Left ventricle myocardium inferior (tissue), 1 donor: ENCODE measurements at regions not wholly inside any gene's neighbourhood (a gene's known extent, or its start where the extent isn't known, plus 50 kb on each side); places are given as distances from the start of the nearest gene placed in this dataset.

Experiments
- DNase-seq: peaks from one replicate; pipeline ENCODE4 v3.0.0-alpha.2; 2020
- H3K27ac ChIP-seq: fragments of 200-600 bp; replicated peaks from 2 replicates; pipeline ENCODE4 v1.8.0; 2021
- H3K27me3 ChIP-seq: fragments of 200-600 bp; 2 replicates; pipeline ENCODE4 v1.8.0; 2021; ENCODE audit warnings: low read depth
- H3K36me3 ChIP-seq: fragments of 200-600 bp; 2 replicates; pipeline ENCODE4 v1.8.0; 2021
- H3K4me1 ChIP-seq: fragments of 200-600 bp; 2 replicates; pipeline ENCODE4 v1.8.0; 2021
- H3K4me3 ChIP-seq: fragments of 200-600 bp; 2 replicates; pipeline ENCODE4 v1.8.0; 2021; ENCODE audit warnings: mild to moderate bottlenecking, moderate library complexity
- H3K9me3 ChIP-seq: fragments of 200-600 bp; replicated peaks from 2 replicates; pipeline ENCODE4 v1.8.0; 2021
- intact Hi-C: fragments of 100-400 bp; cut with micrococcal nuclease; formaldehyde crosslinking; loops from one replicate; pipeline ENCODE4 v1.11.0; 2022
- TF ChIP-seq, protein P1 (sequence below): fragments of 200-600 bp; IDR thresholded peaks from 2 replicates; pipeline ENCODE4 v1.8.0; 2021; ENCODE audit warnings: antibody characterized with exemption, mild to moderate bottlenecking, borderline replicate concordance
- donor health status: DM: no; HTN: yes; CAD: no; lungs with severe emphysema.

DNA sequence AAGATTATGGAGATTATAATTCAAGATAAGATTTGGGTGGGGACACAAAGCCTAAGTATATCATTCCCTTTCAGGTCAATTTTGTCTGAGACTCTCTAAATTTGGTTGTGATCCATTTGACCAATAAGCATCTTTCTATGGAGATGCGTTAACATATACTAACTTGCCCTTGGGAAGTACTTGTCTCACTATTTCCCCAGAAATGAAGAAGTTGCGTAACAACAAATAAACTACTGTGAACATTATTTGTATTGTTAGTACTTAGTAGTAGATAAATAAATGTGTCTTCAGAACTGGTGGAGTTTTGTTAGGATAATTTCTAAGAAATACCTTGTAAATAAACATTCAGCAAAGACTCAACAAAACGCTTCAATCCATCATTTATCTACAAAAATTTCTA lies 127.3 kb upstream of the LYZL2 start:
- TF ChIP-seq, protein P1, sequence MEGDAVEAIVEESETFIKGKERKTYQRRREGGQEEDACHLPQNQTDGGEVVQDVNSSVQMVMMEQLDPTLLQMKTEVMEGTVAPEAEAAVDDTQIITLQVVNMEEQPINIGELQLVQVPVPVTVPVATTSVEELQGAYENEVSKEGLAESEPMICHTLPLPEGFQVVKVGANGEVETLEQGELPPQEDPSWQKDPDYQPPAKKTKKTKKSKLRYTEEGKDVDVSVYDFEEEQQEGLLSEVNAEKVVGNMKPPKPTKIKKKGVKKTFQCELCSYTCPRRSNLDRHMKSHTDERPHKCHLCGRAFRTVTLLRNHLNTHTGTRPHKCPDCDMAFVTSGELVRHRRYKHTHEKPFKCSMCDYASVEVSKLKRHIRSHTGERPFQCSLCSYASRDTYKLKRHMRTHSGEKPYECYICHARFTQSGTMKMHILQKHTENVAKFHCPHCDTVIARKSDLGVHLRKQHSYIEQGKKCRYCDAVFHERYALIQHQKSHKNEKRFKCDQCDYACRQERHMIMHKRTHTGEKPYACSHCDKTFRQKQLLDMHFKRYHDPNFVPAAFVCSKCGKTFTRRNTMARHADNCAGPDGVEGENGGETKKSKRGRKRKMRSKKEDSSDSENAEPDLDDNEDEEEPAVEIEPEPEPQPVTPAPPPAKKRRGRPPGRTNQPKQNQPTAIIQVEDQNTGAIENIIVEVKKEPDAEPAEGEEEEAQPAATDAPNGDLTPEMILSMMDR: no peak
- intact Hi-C loops: loop anchor here (10.0 kb wide), 1 partner anchor 1048 kb away; no protein-coding TSS in a partner anchor

DNA sequence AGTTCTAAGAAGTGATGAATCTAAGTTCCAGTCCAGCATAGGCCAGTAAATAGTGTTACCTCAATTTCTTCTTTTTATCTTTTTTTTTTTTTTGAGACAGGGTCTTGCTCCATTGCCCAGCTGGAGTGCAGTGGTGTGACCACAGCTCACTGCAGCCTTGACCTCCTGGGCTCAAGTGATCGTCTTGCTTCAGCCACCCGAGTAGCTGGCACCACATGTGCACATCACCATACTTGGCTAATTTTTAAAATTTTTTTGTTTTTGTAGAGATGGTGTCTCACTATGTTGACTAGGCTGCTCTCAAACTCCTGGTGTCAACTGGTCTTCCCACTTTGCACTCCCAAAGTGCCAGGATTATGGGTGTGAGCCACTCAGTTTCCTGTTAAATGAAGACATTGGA lies 126.6 kb upstream of the LYZL2 start:
- H3K27ac ChIP-seq: peak overlapping the region; percentile 63
- H3K36me3 ChIP-seq: no peaks in the 10 kb centered on the region
- no peak for DNase-seq
- H3K4me1 ChIP-seq: peaks cover 23% of the 10 kb centered on the region
- no peaks in the 10 kb centered on the region for H3K27me3 ChIP-seq
- TF ChIP-seq, protein P1: no peak
- intact Hi-C loops: loop anchor here (10.0 kb wide), 1 partner anchor 1049 kb away; no protein-coding TSS in a partner anchor
- no peak overlapping the region for H3K4me3 ChIP-seq
- peaks cover 4% of the 10 kb centered on the region for H3K9me3 ChIP-seq

More for the DNA sequence above, 127.3 kb upstream of the LYZL2 start:
- peaks cover 18% of the 10 kb centered on the region for H3K4me1 ChIP-seq
- H3K36me3 ChIP-seq: no peaks in the 10 kb centered on the region
- peaks cover 8% of the 10 kb centered on the region for H3K9me3 ChIP-seq
- H3K27ac ChIP-seq: no peak overlapping the region
- H3K27me3 ChIP-seq: no peaks in the 10 kb centered on the region
- H3K4me3 ChIP-seq: no peak overlapping the region
- DNase-seq: no peak

DNA sequence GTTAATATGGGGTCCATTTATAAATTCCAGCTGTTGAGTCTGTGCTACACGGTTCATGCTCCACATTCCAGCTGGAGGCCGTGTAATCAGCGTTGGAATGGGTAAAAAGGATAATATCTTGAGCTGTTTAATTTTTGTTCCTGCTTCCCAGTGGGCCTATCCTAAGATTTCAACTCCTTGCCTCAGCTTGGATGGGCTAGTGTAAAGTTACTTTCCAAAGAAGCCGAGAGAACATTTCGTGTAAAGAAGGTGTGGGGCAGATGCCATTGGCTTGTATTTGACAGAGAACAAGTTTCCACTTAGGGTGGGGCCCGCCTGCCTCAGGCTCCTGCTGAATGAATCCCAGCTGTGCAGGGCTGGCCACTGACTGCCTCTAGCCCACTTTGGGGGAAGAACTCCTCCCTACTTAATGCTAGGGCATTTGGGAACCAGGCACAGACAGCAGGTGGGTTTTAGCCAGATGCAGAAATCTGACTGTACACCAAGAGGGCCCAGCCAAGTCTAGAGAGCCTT lies 125.9 kb upstream of the LYZL2 start:
- Histone ChIP-seq H3K9me3 (no peaks in the 10 kb centered on the region), H3K4me3 (no peak overlapping the region), H3K27me3 (no peaks in the 10 kb centered on the region), H3K27ac (peak overlapping the region; percentile 63), H3K4me1 (peaks cover 23% of the 10 kb centered on the region), H3K36me3 (no peaks in the 10 kb centered on the region)
- TF ChIP-seq, protein P1: no peak
- intact Hi-C loops: loop anchor here (10.0 kb wide), 1 partner anchor 1049 kb away; no protein-coding TSS in a partner anchor
- peak; percentile 64 for DNase-seq

DNA sequence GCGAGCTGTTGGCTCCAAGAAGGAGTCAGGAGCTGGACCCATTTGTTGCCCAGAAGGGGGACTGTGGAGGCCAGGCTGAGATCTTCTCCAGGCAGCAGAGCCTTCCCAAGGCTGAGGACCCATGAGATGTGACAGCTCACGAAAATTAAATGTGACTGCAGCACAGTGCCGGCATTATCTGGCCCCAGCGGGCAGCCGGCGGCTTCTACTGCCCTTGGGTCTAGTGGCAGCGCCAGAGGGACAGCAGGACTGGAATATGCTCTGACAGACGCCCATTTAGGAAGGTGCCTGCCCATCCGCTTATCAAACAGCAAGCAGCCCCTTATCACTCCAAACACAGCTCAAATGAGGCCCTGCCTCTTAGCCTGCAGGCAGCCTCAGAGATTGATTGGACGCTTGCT lies 122.9 kb upstream of the LYZL2 start:
- peaks cover 23% of the 10 kb centered on the region for H3K4me1 ChIP-seq
- H3K27ac ChIP-seq: peak overlapping the region; percentile 51
- H3K9me3 ChIP-seq: no peaks in the 10 kb centered on the region
- intact Hi-C loops: loop anchor here (10.0 kb wide), 1 partner anchor 1052 kb away; no protein-coding TSS in a partner anchor
- H3K27me3 ChIP-seq: no peaks in the 10 kb centered on the region
- no peaks in the 10 kb centered on the region for H3K36me3 ChIP-seq
- no peak for DNase-seq
- H3K4me3 ChIP-seq: peak overlapping the region; percentile 17
- TF ChIP-seq, protein P1: no peak

DNA sequence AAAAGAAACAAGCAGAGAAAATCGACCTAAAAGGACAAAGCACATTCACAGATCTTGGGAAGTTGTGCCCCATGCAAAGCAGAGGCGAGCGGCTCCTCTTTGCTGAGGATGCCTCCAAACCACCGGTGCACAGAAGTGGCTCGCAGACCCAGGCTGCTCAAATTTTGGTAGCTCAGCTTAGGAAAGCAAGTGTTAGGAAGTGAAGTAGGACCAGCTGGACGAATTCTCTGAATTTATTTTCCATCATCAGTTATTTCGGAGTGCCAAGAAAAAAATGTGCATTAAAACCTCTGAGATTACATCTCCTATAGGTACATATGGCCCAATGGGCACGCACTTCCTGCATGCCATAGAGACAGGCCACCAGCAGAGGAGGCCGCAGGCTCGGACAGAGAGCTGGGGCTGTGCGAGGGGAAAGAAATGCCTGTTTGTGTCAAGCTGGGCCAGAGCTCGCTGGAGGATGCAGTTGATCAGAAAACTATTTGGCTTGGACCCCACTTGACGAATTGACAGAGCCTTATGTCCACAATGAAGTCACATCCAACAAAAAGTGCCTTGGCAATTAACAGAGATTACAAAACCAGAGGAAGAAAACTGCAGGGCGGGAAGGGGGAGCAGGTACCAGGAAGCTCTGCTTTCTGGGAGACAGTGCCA lies 122.3 kb upstream of the LYZL2 start:
- H3K4me3 ChIP-seq: peak overlapping the region; percentile 17
- TF ChIP-seq, protein P1: peak; percentile 99
- peak; percentile 75 for DNase-seq
- H3K4me1 ChIP-seq: peaks cover 23% of the 10 kb centered on the region
- intact Hi-C loops: loop anchor here (10.0 kb wide), 1 partner anchor 1053 kb away; no protein-coding TSS in a partner anchor
- no peaks in the 10 kb centered on the region for H3K27me3 ChIP-seq
- H3K27ac ChIP-seq: peak overlapping the region; percentile 51
- no peaks in the 10 kb centered on the region for H3K36me3 ChIP-seq
- H3K9me3 ChIP-seq: no peaks in the 10 kb centered on the region
